CD4-positive, alpha-beta T cell treated with Interferon gamma for 1 hour (primary cell): ENCODE measurements at regions not wholly inside any gene's neighbourhood (a gene's known extent, or its start where the extent isn't known, plus 50 kb on each side); places are given as distances from the start of the nearest gene placed in this dataset.

Experiments
- DNase-seq: peaks from one replicate; pipeline ENCODE4 v3.0.0-alpha.2; 2020

DNA sequence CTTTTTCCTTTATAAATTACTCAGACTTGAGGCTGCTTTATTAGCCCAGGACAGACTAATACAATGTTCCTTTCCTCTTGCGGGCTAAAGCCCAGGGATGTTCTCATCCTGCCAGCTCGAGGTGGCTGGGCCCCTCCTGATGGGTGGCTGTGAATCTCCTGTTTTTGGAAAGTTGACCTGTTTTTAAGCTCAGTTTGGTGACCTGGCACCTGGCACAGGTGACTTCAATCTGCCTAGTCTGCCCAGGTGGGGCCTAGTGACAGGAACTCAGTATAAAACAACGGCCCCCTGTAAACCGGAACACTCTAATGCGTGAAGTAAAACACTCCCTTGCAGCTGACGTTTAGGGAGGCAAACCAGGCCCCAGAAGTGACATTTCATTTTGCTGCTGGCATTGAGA is 92.7 kb upstream of the SNTG2 start:
- no peak for DNase-seq

GRCh38 chr2:857081-857480 is 93.6 kb upstream of the SNTG2 start:
- no peak for DNase-seq

GRCh38 chr2:856456-856855 is 94.2 kb upstream of the SNTG2 start:
- no peak for DNase-seq

DNA sequence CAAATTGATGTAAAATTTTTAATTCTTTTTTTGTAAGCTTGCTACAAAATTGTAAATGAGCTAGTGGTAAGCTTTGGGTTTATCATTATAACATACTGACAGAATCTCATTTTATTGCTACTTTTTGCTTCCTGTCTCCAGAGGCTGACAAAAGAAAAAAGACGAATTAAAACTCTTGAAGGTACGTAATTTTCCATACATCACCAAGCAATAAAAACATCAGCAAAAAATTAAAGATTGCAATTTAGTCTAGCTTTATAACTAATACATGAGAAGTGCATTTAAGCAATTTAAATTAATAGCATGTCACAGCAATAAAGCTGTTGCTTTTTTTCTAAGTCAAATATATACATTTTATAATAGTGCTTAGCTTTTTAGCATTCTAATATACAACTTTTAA is 94.6 kb upstream of the SNTG2 start:
- DNase-seq = no peak

DNA sequence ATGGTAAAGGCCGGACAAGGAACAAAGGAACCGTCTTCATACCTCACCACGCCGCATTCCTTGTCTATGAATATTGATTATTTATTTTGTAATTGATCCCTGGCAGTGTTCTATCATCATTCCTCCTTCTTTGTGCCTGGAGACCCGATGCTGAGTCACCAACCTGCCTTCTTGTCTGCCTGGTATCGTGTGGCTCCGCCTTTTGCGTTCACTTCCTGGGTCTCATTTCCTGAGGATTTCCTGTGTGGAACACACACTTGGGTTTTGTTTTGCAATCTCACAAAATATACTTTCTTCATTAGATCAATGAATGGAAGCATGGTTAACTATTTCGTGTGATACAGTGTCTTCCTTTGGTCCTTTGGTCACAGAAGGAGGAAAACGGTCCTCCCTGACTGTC is 95.5 kb upstream of the SNTG2 start:
- DNase-seq = peak; percentile 12

GRCh38 chr2:854460-854859 is 96.2 kb upstream of the SNTG2 start:
- DNase-seq = peak; percentile 18

DNA sequence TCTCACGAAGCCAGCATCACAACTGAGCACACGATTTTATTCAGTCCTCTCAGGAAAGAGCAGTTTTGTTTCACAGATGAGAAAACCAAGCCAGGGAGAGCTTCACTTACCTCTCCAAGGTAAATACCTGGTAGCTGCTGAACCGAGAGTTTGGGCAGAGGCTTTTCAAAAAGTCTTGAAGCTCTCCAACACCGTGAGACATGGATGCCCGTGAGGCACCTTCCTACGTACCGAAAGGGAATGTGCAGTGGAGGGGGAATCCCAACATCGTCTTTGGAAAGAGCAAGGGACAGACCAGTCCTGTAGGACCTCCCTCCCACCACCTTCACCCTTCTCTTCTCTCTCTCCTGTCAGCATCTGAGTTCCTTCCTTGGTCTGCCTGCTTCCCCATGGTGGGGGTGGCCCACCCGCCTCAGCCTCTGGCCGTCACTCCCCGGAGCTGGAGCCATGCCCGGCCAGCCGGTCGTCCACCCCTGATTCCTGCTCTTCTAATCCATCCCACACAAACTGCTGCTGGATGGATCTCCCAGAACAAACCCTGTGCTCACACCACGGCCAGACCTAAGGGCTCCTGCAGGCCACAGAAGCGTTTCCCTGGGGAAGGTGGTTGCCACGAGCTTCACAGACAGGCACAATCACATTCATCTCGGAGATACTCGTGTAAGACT is 97.3 kb upstream of the SNTG2 start:
- no peak for DNase-seq

DNA sequence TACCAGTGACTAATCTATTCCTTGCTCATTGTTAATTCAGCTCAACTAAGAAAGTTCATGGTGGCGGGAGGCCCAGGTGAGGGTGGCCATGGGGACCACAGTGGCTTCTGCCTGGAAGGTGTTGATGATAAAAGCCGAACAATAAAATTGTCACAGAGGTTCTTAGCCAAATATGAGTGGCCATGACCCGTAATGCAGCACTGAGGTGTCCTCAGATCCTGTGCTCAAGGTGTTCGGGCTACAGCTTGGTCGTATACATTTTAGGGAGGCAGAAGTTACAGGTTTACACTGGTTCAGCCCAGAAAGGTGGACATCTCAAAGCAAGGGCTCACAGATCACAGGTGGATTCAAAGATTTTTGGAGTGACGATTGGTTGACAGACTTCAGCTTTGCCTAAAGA is 98.5 kb upstream of the SNTG2 start:
- DNase-seq = no peak

- no peak for DNase-seq
Observed at GRCh38 chr2:851680-852079, 99.0 kb upstream of the SNTG2 start.

DNA sequence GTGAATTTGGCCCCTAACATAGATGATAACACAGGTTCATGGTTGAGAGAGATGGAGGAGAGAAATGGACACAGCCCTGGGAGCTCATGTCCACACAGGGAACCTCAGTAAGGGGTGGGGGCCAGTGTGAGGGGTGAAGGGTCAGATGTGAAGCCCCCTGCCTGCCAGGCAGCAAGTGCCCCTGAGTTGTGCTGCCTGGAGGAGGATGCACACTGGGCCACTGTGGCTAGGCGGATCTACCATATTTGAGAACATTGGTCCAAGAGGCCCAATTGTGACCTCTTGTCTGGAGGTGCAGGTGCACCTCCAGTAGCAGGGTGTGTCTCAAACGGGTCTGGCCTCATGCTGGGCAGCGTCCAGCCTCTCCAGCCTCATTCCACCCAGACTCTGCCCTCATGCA is 99.6 kb upstream of the SNTG2 start:
- DNase-seq = no peak

GRCh38 chr2:850429-850828 is 100.2 kb upstream of the SNTG2 start:
- no peak for DNase-seq

- DNase-seq = no peak
Observed at GRCh38 chr2:848099-848498, 102.5 kb upstream of the SNTG2 start.

DNA sequence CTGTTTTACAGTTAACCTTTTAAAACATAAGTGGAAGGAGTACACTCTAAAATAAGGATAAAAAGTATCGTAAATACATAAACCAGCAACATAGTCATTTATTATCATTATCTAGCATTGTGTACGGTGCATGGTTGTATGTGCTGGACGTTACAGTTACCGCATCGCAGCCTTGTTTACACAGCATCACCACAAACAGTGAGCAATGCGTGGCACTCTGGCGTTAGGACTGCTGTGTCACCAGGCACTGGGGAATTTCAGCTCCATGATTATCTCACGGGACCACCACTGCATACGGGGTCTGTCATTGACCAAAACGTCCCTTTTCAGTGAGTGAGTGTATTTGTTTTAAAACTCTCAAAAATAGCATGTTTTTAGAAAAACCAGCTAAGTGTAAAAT is 103.0 kb upstream of the SNTG2 start:
- DNase-seq = no peak

GRCh38 chr2:844715-845114 is 105.9 kb upstream of the SNTG2 start:
- DNase-seq = no peak

DNA sequence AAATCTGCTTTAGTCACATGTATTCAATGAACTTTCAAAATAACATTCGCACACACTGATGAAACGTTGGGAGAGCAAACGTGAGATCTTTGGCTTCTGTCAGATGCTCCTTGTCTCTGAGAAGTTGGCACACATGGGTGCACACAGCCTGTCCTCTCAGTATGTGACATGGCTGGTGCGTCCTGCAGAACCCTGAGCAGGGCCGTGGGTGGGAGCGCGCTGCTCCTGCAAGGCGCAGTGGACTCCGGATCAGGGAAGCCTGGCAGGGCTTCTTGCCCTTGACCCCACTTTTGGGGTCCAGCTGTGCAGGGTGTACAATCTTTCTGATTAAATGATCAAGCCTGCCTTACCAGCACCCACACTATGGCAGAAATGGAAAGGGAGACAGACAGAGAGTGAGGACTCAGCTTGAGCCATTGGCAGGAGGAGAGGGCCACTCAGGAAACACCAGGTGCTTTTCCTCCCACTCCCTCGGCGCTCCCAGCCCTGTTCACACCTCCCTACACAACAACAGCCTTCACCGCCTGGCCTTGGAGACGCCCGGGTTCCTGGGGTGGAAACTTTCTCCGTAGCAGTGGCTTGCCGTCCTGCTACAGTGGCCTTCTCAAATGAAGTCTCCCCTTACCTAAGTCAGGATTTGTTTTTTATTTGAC is 108.4 kb upstream of the SNTG2 start:
- no peak for DNase-seq

DNA sequence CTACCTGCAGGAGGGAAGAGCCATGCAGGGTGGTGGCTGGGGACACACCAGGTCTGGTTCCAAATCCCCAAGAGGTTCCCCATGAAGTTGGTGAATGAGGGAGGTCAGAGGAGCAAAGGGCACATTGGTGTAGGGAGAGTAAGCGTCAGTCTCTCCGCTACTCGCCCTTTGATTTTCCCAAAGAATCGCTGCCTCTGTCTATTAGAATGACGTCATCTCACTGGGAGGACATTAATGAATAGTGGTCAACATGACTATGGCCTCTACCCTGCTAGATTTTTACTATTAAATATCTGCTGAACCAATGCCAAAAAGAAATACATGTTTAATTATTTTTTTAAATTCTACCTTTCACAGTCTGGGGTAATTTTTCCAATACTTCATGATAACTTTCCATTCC is 109.6 kb upstream of the SNTG2 start:
- DNase-seq = no peak

- DNase-seq = no peak
Observed at GRCh38 chr2:834233-834632, 116.4 kb upstream of the SNTG2 start.

GRCh38 chr2:833180-833579 is 117.5 kb upstream of the SNTG2 start:
- no peak for DNase-seq

- DNase-seq = no peak
Observed at GRCh38 chr2:832635-833034, 118.0 kb upstream of the SNTG2 start.

DNA sequence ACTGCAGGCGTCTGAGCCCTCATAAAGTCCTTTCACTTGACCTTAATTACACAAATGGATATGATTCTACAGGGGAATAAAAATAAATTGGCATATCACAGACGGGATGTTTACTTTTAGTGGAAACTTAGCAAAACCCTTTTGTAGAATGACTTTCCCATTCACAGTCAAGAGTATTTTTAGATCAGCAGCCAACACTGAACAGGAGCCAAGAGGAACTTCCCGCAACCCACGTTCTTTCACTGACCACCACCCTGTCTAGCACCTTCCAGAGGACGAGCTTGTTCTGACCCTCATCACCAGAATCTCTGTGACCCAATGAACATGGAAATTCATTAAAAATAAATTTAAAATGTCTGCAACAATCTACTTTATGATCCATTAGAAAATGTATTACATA is 119.0 kb upstream of the SNTG2 start:
- no peak for DNase-seq

GRCh38 chr2:831225-831536 is 119.5 kb upstream of the SNTG2 start:
- DNase-seq = no peak

- DNase-seq = no peak
Observed at GRCh38 chr2:830419-831224, 120.0 kb upstream of the SNTG2 start.

DNA sequence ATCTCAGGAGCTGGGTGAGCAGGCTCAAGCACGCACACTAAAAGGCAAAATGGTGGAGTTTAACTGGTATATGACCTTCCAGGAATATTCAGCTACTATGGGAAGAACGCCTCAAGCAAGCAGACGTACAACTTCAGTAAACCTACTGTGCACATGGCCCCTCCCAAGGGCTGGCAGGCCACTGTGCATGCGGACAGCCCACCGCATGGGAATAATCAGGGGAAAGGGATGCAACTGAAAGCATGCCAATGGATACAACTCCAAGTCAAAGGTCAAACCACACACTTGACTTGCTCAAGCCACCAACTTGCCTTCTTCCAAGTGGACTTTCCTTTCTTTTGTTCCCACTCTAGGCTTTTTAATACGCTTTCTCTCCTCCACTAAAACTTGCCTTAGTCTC is 121.6 kb upstream of the SNTG2 start:
- no peak for DNase-seq

DNA sequence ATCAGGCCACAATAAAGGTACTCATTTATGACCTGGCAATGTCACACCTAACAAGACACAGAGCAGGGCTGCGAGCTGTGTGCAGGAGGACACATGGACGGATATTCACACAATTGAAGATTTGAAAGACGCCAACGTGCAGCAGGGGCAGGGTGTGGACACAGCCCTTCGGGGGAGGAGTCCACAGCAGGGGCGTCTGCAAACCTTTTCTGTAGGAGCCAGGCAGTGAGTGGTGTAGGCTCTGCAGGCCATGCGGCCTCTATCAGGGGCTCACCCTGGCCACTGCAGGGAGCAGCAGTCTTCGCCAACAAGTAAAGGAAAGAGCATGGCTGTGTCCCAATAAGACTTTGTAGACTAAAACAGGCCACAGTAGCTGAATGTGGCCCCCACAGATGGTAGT is 125.7 kb upstream of the SNTG2 start:
- no peak for DNase-seq

GRCh38 chr2:824524-824923 is 126.1 kb upstream of the SNTG2 start:
- DNase-seq = no peak
